Endothelial cell of umbilical vein (primary cell): ENCODE measurements at regions not wholly inside any gene's neighbourhood (a gene's known extent, or its start where the extent isn't known, plus 50 kb on each side); places are given as distances from the start of the nearest gene placed in this dataset.

ENCODE experiments used
- BruUV-seq: library from RNA; stranded (reverse); fragments of 400-500 nt; replicated peaks from 2 replicates; lab custom pipeline; 2021; lab: Mats Ljungman, UMichigan
- CTCF ChIA-PET: fragments of 300-600, 350-600 bp; sonication (Branson Sonifier 250); formaldehyde crosslinking; loops from one replicate; lab custom pipeline; 2021; ENCODE audit warnings: antibody characterized with exemption, inconsistent platforms; lab: Charles Lee
- POLR2A ChIA-PET: fragments of 300-600, 350-600 bp; sonication (Branson Sonifier 250); formaldehyde crosslinking; loops from one replicate; lab custom pipeline; 2021; ENCODE audit warnings: antibody characterized with exemption, inconsistent platforms; lab: Charles Lee
- DNase-seq: peaks from one replicate; pipeline ENCODE4 v3.0.0-alpha.2; 2011; ENCODE audit warnings: low read depth, low spot score
- FAIRE-seq: peaks from 2 replicates; lab custom pipeline; 2011; peaks lifted over from hg19 to GRCh38; lab: Jason Lieb, UNC
- H2AFZ ChIP-seq: 2 replicates; pipeline ENCODE4 v1.6.0; 2012; ENCODE audit warnings: low read depth, low read length, control low read depth, inconsistent platforms
- H3K27ac ChIP-seq: 2 replicates; pipeline ENCODE4 v1.5.1; 2011; ENCODE audit warnings: low read depth, mild to moderate bottlenecking, control low read depth, low read length, moderate library complexity; ENCODE audit not compliant: insufficient read depth
- H3K27me3 ChIP-seq, 2 experiments: 2 replicates each; pipeline versions ENCODE4 v1.6.0 to v1.6.1; 2011; ENCODE audit warnings: low read length in 2 of 2, mixed read lengths in 1 of 2; ENCODE audit not compliant: control insufficient read depth in 2 of 2, insufficient read depth in 2 of 2
- H3K36me3 ChIP-seq, 2 experiments: 2 replicates in 1 of 2; 3 replicates in 1 of 2; pipeline ENCODE4 v1.5.1; 2011; ENCODE audit warnings: low read length in 2 of 2, mild to moderate bottlenecking in 1 of 2, moderate library complexity in 1 of 2; ENCODE audit not compliant: control insufficient read depth in 2 of 2, insufficient read depth in 2 of 2; ENCODE audit errors: extremely low read depth in 1 of 2
- H3K4me1 ChIP-seq: 3 replicates; pipeline ENCODE4 v1.5.1; 2011; ENCODE audit warnings: mild to moderate bottlenecking, low read length; ENCODE audit not compliant: control insufficient read depth, insufficient read depth; ENCODE audit errors: extremely low read depth
- H3K4me2 ChIP-seq: 2 replicates; pipeline ENCODE4 v1.6.1; 2011; ENCODE audit warnings: low read length, control low read depth, mixed read lengths; ENCODE audit not compliant: insufficient read depth
- H3K4me3 ChIP-seq, 3 experiments: fragments of 200-600 bp in 1 of 3; sonication (generic), shearing (Covaris generic) in 1 of 3; replicated peaks in 1 of 3; 2 replicates each; pipeline ENCODE4 v1.5.1; 2011 to 2016; ENCODE audit warnings: control low read depth in 3 of 3, low read length in 3 of 3, mild to moderate bottlenecking in 2 of 3, inconsistent platforms in 1 of 3, low read depth in 1 of 3, moderate library complexity in 1 of 3; ENCODE audit not compliant: insufficient read depth in 1 of 3
- H3K79me2 ChIP-seq: 2 replicates; pipeline ENCODE4 v1.6.0; 2012; ENCODE audit warnings: low read length, inconsistent platforms; ENCODE audit not compliant: control insufficient read depth, insufficient read depth
- H3K9ac ChIP-seq: replicated peaks from 2 replicates; pipeline ENCODE3; 2011; ENCODE audit warnings: low read length, control low read depth; ENCODE audit not compliant: insufficient read depth; ENCODE audit errors: extremely low read depth
- H3K9me1 ChIP-seq: replicated peaks from 3 replicates; pipeline ENCODE4 v1.6.0; 2011; ENCODE audit warnings: mild to moderate bottlenecking, low read length; ENCODE audit not compliant: control insufficient read depth, insufficient read depth; ENCODE audit errors: extremely low read depth
- H3K9me3 ChIP-seq: replicated peaks from 2 replicates; pipeline ENCODE4 v1.5.1; 2012; ENCODE audit warnings: low read length, inconsistent platforms; ENCODE audit not compliant: control insufficient read depth, insufficient read depth
- H4K20me1 ChIP-seq: replicated peaks from 2 replicates; pipeline ENCODE3; 2011; ENCODE audit warnings: mild to moderate bottlenecking, low read length; ENCODE audit not compliant: control insufficient read depth, insufficient read depth; ENCODE audit errors: extremely low read depth
- CTCF ChIP-seq, 2 donors: IDR thresholded peaks; 1 replicate in 1 of 2; 2 replicates in 1 of 2; pipeline ENCODE4 v1.5.1; 2011; ENCODE audit warnings: low read length in 2 of 2, mild to moderate bottlenecking in 2 of 2, moderate library complexity in 2 of 2, control low read depth in 1 of 2, inconsistent platforms in 1 of 2, low read depth in 1 of 2; ENCODE audit not compliant: insufficient read depth in 1 of 2; ENCODE audit errors: extremely low read depth in 1 of 2
- EZH2 ChIP-seq: IDR thresholded peaks from 2 replicates; pipeline ENCODE4 v1.6.1; 2012; ENCODE audit warnings: borderline replicate concordance, low read depth, mild to moderate bottlenecking, moderate library complexity, low read length, inconsistent platforms; ENCODE audit not compliant: severe bottlenecking
- FOS ChIP-seq: IDR thresholded peaks from 2 replicates; pipeline ENCODE4 v1.6.1; 2011; ENCODE audit warnings: mild to moderate bottlenecking, low read length, moderate library complexity, borderline replicate concordance; ENCODE audit not compliant: insufficient read depth
- GATA2 ChIP-seq: IDR thresholded peaks from 2 replicates; pipeline ENCODE4 v1.7.0; 2011; ENCODE audit warnings: low read depth, mild to moderate bottlenecking, moderate library complexity, mixed read lengths, low read length; ENCODE audit not compliant: insufficient read length, insufficient read depth
- JUN ChIP-seq: IDR thresholded peaks from 2 replicates; pipeline ENCODE4 v1.6.1; 2011; ENCODE audit warnings: borderline replicate concordance, low read depth; ENCODE audit not compliant: insufficient read length, insufficient read depth
- MYC ChIP-seq: IDR thresholded peaks from one replicate; pipeline ENCODE4 v1.6.1; 2011; ENCODE audit warnings: mild to moderate bottlenecking, low read depth, low read length
- POLR2A ChIP-seq: IDR thresholded peaks from 2 replicates; pipeline ENCODE4 v1.6.1; 2012; ENCODE audit warnings: low read depth, mild to moderate bottlenecking, control low read depth, low read length
- POLR2AphosphoS5 ChIP-seq: IDR thresholded peaks from 2 replicates; pipeline ENCODE4 v1.6.1; 2012; ENCODE audit warnings: low read depth, mild to moderate bottlenecking, control low read depth, low read length, moderate library complexity; ENCODE audit not compliant: insufficient read depth
- dilution Hi-C: fragments of 300-500 bp; cut with MboI; formaldehyde crosslinking; loops from one replicate; pipeline ENCODE4 v1.15.0; 2019; ENCODE audit warnings: low sequenced_read_pairs; ENCODE audit not compliant: extremely low pct_ligation_motif_present
- intact Hi-C: fragments of 100-400 bp; cut with micrococcal nuclease; formaldehyde crosslinking; loops from one replicate; pipeline ENCODE4 v1.10.0; 2022
- TF ChIP-seq, protein P1 (sequence below): IDR thresholded peaks from 2 replicates; pipeline ENCODE4 v1.6.1; 2011; ENCODE audit not compliant: insufficient read depth, insufficient read length

GRCh38 chr5:41649659-41650058 is 139.3 kb upstream of the PLCXD3 start:
- no peak overlapping the region for H3K9ac ChIP-seq
- no peaks in the 10 kb centered on the region for H3K9me3 ChIP-seq
- intact Hi-C loops (no loop called here), dilution Hi-C loops (no loop called here)
- H3K9me1 ChIP-seq: no peaks in the 10 kb centered on the region
- POLR2A ChIA-PET: no interaction called here
- TF ChIP-seq, protein P1, sequence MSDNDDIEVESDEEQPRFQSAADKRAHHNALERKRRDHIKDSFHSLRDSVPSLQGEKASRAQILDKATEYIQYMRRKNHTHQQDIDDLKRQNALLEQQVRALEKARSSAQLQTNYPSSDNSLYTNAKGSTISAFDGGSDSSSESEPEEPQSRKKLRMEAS: no peak
- no peak for TF ChIP-seq JUN
- no peak for TF ChIP-seq EZH2
- TF ChIP-seq POLR2AphosphoS5: no peak
- no peak for TF ChIP-seq MYC
- TF ChIP-seq CTCF (IDR thresholded peaks at IDR 0.05; ENCODE audit: extremely low read depth in 1 of 2, insufficient read depth in 1 of 2, low read depth in 1 of 2, low read length in 2 of 2): no peak
- no peak for TF ChIP-seq POLR2A
- no peak for TF ChIP-seq FOS
- no peak for TF ChIP-seq GATA2
- CTCF ChIA-PET: no interaction called here
- FAIRE-seq: no peak
- no peaks in the 10 kb centered on the region for H4K20me1 ChIP-seq
- no peak overlapping the region for H3K4me2 ChIP-seq
- no peaks in the 10 kb centered on the region for H3K79me2 ChIP-seq
- no peak for DNase-seq
- no TSS peak for BruUV-seq
- no peaks in the 10 kb centered on the region for H3K27me3 ChIP-seq
- H2AFZ ChIP-seq: no peak overlapping the region
- H3K4me3 ChIP-seq: no peak overlapping the region
- H3K4me1 ChIP-seq: no peaks in the 10 kb centered on the region
- no peak overlapping the region for H3K27ac ChIP-seq
- H3K36me3 ChIP-seq: no peaks in the 10 kb centered on the region
